GM18951 (cell line): ENCODE measurements at regions not wholly inside any gene's neighbourhood (a gene's known extent, or its start where the extent isn't known, plus 50 kb on each side); places are given as distances from the start of the nearest gene placed in this dataset.

Experiments used
- POLR2A ChIP-seq: IDR thresholded peaks from 4 replicates; pipeline ENCODE4 v1.6.1; 2011; ENCODE audit warnings: mild to moderate bottlenecking; ENCODE audit not compliant: insufficient read length, insufficient read depth; ENCODE audit errors: extremely low read depth
- in situ Hi-C: fragments of 300-500 bp; cut with MboI; formaldehyde crosslinking; loops from one replicate; pipeline ENCODE4 v1.12.0; 2022; ENCODE audit warnings: low sequenced_read_pairs, mixed read lengths, inconsistent platforms; ENCODE audit not compliant: unreplicated experiment

- no peak for TF ChIP-seq POLR2A
- in situ Hi-C loops, result loop anchor here (10.0 kb wide), 1 partner anchor 117 kb away; no protein-coding TSS in a partner anchor
Measured at GRCh38 chr3:159137949-159138348, 336.1 kb downstream of the MFSD1 start.

- TF ChIP-seq POLR2A, result no peak
- in situ Hi-C loops, result loop anchor here (10.0 kb wide), 1 partner anchor 115 kb away; no protein-coding TSS in a partner anchor
Measured at GRCh38 chr3:159139326-159139725, 337.5 kb downstream of the MFSD1 start.

GRCh38 chr3:159144472-159144871 lies 342.6 kb downstream of the MFSD1 start:
- in situ Hi-C loops, result no loop called here
- TF ChIP-seq POLR2A, result no peak

GRCh38 chr3:159144891-159145290 lies 343.0 kb downstream of the MFSD1 start:
- no peak for TF ChIP-seq POLR2A
- in situ Hi-C loops, result no loop called here

GRCh38 chr3:159146392-159146791 lies 344.5 kb downstream of the MFSD1 start:
- in situ Hi-C loops, result no loop called here
- TF ChIP-seq POLR2A, result no peak

GRCh38 chr3:159146856-159147435 lies 345.1 kb downstream of the MFSD1 start:
- in situ Hi-C loops, result no loop called here
- TF ChIP-seq POLR2A, result no peak

- no peak for TF ChIP-seq POLR2A
- in situ Hi-C loops, result no loop called here
Measured at GRCh38 chr3:159147813-159148212, 346.0 kb downstream of the MFSD1 start.

- in situ Hi-C loops, result no loop called here
- no peak for TF ChIP-seq POLR2A
Measured at GRCh38 chr3:159148466-159148865, 346.6 kb downstream of the MFSD1 start.

GRCh38 chr3:159149131-159149530 lies 347.3 kb downstream of the MFSD1 start:
- no peak for TF ChIP-seq POLR2A
- in situ Hi-C loops, result no loop called here

GRCh38 chr3:159149633-159150032 lies 347.8 kb downstream of the MFSD1 start:
- in situ Hi-C loops, result no loop called here
- TF ChIP-seq POLR2A, result no peak

- TF ChIP-seq POLR2A, result no peak
- in situ Hi-C loops, result no loop called here
Measured at GRCh38 chr3:159150180-159150579, 348.3 kb downstream of the MFSD1 start.

- in situ Hi-C loops, result no loop called here
- TF ChIP-seq POLR2A, result no peak
Measured at GRCh38 chr3:159151130-159151529, 349.3 kb downstream of the MFSD1 start.

GRCh38 chr3:159157275-159157674 lies 355.4 kb downstream of the MFSD1 start:
- TF ChIP-seq POLR2A, result no peak
- in situ Hi-C loops, result no loop called here

- TF ChIP-seq POLR2A, result no peak
- in situ Hi-C loops, result no loop called here
Measured at GRCh38 chr3:159158213-159158612, 356.4 kb downstream of the MFSD1 start.

GRCh38 chr3:159158801-159159200 lies 356.9 kb downstream of the MFSD1 start:
- in situ Hi-C loops, result no loop called here
- TF ChIP-seq POLR2A, result no peak

GRCh38 chr3:159159546-159159945 lies 357.7 kb downstream of the MFSD1 start:
- TF ChIP-seq POLR2A, result no peak
- in situ Hi-C loops, result no loop called here
